HG03039 (cell line): ENCODE measurements at regions not wholly inside any gene's neighbourhood (a gene's known extent, or its start where the extent isn't known, plus 50 kb on each side); places are given as distances from the start of the nearest gene placed in this dataset.
"Not testable (repeated sequence)": the region's sequence is repeated elsewhere in the genome, so short reads cannot be mapped to it uniquely, and the experiment has no call there.

ENCODE experiments used
- ATAC-seq: cut with Tn5 transposase; IDR thresholded peaks from one replicate; pipeline ENCODE4 v1.9.1; 2021; ENCODE audit warnings: mild to moderate bottlenecking, moderate library complexity; ENCODE audit not compliant: unreplicated experiment

DNA sequence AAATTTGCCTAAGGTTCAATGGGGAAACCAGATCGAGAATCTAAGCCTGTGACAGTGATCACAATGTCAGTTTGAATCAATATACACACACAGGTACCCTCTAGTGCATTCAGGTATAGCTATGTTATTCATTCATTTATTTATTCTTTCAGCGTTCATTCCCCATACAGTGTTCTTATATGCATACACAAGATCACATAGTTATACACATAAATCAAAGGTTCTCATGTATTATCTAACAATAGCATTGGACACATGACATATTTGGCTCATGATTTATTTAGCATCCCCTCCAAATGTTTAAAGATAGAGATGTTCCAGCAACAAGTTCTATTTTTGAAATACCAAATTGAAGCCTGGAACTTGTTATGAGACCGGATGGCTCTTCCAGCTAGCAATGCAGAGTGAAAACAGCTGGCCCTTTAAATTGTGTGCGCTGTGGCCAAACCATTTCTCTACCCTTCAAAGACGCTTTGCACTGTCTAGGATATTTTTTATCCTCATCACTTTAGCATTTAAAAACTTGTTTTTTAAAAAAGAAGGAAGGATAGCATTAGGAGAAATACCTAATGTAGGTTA is 131.0 kb downstream of the ATXN3L start:
- ATAC-seq = no peak

DNA sequence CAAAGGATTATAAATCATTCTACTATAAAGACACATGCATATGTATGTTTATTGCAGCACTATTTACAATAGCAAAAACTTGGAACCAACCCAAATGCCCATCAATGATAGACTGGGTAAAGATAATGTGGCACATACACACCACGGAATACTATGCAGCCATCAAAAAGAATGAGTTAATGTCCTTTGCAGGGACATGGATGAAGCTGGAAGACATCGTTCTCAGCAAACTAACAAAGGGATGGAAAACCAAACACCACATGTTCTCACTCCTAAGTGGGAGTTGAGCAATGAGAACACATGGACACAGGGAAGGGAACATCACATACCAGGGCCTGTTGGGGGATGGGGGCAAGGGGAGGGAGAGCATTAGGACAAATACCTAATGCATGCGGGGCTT is 133.2 kb downstream of the ATXN3L start:
- ATAC-seq = not testable (repeated sequence)

DNA sequence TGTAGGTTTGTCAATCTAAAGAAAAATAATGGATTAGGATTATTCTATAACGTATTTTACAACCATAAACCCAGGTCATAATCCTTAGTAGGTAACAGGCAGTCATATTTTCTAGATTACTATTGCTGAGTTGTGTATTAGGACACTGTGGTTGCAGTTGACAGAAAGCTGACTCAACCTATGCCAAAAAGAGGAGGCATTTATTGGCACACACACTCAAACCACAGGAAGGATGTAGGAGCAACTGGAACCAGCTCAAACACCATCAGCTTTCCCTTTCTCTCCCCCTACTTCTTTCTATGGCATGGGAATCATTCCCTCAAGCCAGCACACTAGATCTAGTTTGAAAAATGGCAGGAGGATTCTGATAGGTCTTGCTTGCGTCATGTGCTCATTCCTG is 136.4 kb upstream of the FAM9C start:
- no peak for ATAC-seq

GRCh38 chrX:13179586-13179985 is 135.2 kb upstream of the FAM9C start:
- no peak for ATAC-seq

GRCh38 chrX:13179100-13179499 is 134.7 kb upstream of the FAM9C start:
- ATAC-seq = no peak

DNA sequence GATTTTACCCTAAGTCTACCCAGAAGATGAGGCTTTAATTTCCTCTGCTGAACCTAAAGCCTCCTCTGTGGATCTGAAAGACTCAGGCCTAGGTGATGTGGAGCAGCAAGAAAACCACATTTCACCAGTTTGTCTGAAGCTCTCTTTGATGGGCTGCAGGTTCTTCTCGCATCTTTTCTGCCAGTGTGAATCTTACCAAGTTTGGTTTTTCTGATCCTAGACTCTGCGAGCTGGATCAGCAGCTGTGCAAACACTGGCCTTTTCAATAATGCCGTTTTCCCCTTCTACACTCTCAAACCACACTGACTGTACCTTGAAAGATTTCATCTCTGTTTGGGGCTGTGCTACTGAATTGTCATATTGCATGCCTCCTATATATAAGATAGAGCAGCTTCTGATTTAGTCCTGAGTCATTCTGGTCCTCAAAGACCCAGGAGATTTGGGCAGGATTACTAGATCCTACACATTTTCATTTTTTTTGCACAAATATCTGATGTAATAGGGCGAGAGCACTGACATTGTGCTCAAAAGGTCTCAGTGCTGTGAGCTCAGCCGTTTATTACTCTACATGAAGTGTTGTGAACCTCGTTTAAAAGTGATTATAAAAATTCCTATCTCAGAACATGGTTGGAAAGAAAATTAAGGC is 133.6 kb upstream of the FAM9C start:
- ATAC-seq = no peak

GRCh38 chrX:13175056-13175455 is 130.6 kb upstream of the FAM9C start:
- no peak for ATAC-seq

DNA sequence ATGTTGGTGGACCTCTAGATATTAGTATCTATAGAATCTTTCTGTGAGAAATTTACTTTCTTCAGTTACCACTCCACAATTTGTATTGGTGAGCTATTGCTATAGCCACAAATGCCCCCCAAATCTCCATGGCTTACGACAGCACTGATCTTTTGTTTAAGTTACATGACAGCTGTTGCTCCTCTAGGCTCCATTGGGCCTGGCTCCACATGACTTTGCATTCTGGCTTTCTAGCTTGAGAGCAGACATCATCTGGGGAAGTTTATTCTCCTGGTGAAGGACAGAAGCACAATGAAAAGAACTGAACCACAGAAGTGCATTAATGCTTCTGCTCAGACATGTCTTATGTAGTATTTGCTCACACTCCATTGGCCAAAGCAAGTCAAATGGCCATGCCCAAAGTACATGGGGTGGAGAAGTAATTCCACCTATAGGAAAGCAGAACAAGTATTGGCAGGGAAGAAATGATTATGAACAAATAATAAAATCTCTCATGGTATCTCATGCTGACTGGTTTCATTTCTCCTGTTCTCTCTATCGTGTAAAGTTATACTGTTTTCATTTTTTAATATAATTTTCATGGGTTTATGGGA is 126.6 kb upstream of the FAM9C start:
- ATAC-seq = no peak

DNA sequence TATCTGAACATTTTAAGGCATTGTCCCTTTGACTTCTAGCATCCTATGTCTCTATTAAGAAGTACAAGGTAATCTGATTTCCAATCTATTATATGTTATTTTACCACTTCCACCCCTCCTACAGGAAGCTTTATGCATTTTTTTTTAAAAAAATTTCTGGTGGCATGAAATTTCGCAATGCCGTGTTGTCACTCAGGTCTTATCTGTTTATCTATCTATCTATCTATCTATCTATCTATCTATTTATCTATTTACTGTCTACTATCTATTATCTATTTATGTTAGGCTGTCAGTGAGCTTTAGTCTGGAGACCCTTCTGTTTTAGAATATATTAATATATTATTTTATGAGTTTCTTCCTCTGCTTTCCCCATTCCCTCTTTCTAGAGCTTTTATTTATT is 125.3 kb upstream of the FAM9C start:
- ATAC-seq = no peak

DNA sequence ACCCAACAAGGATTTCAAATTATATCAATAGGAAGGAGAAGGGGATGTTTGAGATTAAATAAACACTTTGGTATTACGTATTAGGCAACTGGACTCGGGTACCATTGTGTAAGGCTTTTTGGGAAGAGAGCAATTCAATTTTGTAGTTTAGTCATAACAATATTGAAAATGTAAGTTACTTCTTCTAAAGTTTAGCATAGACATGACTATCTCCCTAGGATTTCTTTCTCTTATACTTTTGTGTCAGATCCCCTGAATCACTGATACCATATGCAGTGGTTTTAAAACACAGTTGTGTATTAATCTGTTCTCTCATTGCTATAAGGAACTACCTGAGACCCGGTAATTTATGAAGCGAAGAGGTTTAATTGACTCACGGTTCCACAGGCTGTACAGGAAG is 123.8 kb upstream of the FAM9C start:
- ATAC-seq = no peak

- no peak for ATAC-seq
These were observed 123.2 kb upstream of the FAM9C start for GRCh38 chrX:13167481-13168231.

GRCh38 chrX:13165266-13166189 is 121.1 kb upstream of the FAM9C start:
- ATAC-seq = no peak

GRCh38 chrX:13164611-13165010 is 120.2 kb upstream of the FAM9C start:
- no peak for ATAC-seq

- no peak for ATAC-seq
These were observed 118.5 kb upstream of the FAM9C start for GRCh38 chrX:13162772-13163410.

GRCh38 chrX:13159886-13160285 is 115.5 kb upstream of the FAM9C start:
- no peak for ATAC-seq

DNA sequence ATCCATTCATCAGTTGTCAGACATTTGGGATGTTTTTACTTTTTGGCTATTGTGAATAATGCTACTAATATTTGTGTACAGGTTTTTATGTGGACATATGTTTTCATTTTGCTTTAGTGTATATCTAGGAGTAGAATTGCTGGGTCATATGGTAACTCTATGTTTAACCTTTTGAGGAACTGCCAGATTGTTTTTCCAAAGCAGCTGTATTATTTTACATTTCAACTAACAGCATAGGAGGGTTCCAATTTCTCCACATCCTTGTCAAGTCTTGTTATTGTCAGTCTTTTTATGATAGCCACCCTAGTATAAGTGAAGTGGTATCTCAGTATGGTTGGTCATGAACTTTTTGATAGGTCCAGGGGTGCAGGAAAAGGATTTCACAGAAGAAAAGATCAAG is 114.5 kb upstream of the FAM9C start:
- no peak for ATAC-seq

- not testable (repeated sequence) for ATAC-seq
These were observed 111.1 kb upstream of the FAM9C start for GRCh38 chrX:13155550-13155949.

- ATAC-seq = no peak
These were observed 109.4 kb upstream of the FAM9C start for GRCh38 chrX:13153796-13154195.

GRCh38 chrX:13152518-13153185 is 108.2 kb upstream of the FAM9C start:
- no peak for ATAC-seq
